CD4-positive, alpha-beta T cell treated with Interleukin-4 for 4 hours (primary cell): ENCODE measurements at regions not wholly inside any gene's neighbourhood (a gene's known extent, or its start where the extent isn't known, plus 50 kb on each side); places are given as distances from the start of the nearest gene placed in this dataset.
"Not testable (repeated sequence)": the region's sequence is repeated elsewhere in the genome, so short reads cannot be mapped to it uniquely, and the experiment has no call there.

Experiments
- DNase-seq: peaks from one replicate; pipeline ENCODE4 v3.0.0-alpha.2; 2020

DNA sequence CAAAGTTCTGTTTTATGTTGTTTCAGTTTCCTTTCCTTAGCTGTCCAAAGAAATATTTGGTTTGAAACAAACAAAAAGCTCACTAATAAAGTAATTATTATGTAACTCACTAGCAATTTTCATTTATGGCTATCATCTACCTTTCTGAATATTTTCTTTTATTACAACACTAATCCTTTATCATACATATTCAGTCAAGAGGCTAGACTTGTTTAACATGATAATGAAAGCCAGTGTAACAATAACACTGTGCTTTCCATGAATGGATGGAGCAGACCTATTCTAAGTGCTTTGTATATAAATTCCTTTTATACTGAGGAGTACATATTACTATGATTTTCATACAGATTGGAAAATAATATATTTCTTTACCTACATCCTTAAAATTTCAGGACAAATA lies 972.8 kb upstream of the ADGRL4 start:
- no peak for DNase-seq

DNA sequence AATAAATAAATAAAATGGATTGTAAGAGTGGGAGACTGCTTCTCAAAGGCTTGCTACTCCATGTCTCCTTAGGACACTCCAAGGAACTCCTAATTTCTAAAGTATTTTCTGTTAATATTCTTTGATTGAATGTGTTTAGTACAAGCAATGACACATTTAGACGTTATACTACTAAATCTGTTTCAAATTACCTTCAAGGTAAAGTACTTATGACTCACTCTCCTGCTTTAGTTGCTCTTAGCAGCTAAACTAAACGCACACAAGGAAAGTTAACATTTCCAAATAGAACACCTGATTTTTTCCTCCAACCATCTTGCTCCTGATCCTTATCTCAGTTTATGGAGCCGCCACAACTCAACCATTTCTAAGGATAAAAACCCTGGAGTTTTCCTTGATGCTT lies 969.8 kb upstream of the ADGRL4 start:
- no peak for DNase-seq

DNA sequence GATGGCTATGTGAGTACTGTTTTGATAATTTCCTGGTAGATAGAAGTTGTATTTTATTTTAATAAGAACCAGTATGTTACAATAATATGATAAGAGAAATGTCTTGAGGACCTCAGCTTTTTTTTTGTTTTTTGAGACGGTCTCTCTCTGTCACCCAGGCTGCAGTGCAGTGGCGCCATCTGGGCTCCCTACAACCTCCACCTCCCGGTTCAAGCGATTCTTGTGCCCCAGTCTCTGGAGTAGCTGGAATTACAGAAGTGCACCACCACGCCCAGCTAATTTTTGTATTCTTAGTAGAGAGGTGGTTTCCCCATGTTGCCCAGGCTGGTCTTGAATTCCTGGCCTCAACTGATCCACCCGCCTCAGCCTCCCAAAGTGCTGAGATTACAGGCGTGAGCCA lies 968.1 kb upstream of the ADGRL4 start:
- no peak for DNase-seq

DNA sequence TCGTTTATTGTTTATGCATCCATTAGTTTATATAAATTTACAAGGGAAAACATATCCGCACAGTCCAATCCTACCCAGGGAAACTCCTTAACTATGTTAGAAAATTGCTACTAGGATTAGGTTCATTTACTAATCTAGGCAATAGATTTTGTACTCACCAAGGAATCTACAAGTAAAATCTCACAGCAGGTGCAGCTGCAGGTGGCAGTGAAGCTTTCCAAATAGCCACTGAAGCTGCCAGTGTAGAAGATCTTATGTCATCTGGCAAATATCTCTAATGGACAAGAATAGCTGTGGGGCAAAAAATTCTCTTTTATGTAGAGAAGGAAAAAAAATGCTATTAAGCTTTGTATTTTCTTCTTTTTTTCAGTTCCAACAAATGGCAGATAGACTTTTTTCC lies 963.4 kb upstream of the ADGRL4 start:
- no peak for DNase-seq

DNA sequence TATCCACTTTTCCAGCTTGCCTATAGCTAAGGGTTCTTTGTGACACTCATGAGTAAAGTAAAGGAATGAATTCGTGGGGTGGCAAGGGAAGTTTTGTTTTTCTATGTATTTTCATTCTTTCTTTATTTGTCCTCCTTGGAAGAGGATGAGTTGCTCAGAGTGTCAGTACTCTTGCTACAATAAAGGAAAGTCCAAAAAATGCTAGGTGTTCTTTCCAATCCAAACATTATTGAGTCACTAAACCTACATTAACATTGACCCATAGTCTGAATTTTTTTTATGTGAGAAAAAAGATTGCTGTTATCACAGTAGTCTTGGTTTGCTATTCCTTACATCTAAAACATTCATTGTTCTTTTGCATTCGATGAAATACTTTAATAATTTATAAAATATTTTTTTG lies 959.9 kb upstream of the ADGRL4 start:
- DNase-seq = no peak

DNA sequence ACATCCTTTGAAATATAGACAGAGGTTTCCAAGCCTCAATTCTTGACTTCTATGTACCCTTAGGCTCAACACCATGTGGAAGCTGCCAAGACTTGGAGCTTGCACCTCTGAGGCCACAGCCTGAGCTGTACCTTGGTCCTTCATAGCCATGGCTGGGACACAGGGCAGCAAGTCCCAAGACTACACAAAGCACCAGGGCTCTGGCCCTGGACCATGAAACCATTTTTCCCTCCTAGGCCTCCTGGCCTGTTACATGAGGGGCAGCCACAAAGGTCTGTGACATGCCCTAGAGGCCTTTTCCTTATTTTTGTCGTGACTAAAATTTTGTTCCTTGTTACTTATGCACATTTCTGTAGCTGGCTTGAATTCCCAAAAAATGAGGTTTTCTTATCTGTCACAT lies 953.1 kb upstream of the ADGRL4 start:
- no peak for DNase-seq

DNA sequence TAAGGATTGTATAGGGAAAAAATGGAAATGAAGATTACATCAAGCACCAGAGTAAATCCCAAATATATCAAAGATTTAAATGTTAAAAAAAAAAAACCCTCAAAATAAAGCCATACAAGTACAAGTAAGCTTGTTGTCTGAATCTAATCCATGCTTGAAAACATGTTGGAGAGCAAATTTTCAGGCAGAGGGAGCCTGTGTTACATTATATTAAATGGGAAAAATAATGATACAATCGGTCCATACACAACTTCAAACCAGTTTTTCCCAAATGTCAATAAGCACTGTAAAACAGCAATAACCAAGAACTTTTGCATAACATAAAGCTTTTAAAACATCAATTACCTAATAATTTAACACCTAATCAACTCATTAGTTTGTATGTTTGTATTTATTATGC lies 949.4 kb upstream of the ADGRL4 start:
- no peak for DNase-seq

DNA sequence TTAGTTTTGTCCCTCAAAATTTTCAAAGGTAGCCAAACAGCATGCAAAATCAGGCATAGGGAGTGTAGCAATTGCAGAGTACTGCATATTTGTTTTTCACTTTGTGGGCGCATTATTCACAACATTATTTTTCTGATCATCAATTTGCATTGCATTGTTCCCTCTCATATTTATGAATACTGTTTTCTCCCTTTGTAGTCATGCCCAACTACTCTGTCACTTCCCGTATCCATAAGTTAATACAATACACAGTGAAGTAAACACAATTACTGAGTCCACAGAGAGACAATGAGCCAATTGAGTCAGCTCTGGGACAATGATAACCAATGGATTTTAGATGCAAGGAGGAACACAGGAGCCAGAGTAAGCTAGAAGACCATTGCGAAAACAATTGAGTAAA lies 944.0 kb upstream of the ADGRL4 start:
- DNase-seq = no peak

DNA sequence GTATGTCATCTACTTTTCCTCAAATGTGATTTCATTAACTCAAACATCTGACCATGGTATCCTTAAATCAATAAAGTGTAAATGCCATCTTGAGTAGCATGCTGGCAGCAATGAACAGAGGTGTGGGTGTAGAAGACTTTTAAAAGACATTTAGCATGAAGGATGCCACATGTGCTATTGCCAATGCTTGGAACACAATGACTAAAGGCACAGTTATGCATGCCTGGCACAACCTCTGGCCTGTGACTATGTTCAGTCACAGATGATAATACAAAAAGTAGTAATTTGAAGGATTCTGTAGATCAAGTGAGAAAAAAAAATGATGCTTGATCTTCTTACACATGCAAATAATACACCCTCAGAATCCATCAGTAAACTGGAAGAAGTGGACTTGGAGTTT lies 938.9 kb upstream of the ADGRL4 start:
- no peak for DNase-seq

DNA sequence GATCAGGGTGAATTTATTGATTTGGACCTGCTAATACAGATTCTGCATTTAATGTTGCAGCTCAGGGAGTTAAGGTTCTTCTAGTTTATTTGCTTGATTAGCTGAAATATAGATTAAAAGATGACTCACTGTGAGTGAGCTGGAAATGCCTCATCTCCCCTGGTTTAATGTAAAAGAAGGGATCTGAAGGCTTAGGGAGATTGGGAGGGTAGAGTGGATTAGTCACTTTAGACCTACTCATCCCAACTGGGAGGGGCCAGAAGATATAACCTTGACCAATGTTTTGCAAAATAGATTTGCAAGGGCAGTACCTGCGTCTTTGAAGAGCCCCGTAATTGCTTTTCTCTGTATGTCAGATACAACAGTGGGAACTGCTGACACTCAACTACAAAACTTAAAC lies 922.8 kb upstream of the ADGRL4 start:
- no peak for DNase-seq

DNA sequence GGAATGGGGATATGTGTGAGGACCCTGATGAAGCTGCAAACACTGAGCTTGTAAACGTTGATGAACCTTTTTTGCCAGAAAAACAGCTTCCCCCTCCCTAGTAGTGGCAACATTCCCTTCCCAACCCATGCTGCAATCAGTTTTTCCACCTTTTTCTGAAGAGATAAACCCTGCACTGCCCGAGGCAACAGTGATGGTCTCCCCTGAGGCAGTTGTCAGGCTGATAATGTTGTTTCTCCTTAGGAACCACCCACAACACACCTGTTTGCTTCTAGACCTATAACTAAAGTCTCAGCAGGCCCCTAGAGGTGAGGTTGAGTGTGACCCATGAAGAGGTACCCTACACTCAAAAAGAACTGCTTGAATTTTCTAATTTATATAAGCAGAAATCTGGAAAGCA lies 922.4 kb upstream of the ADGRL4 start:
- DNase-seq = no peak

DNA sequence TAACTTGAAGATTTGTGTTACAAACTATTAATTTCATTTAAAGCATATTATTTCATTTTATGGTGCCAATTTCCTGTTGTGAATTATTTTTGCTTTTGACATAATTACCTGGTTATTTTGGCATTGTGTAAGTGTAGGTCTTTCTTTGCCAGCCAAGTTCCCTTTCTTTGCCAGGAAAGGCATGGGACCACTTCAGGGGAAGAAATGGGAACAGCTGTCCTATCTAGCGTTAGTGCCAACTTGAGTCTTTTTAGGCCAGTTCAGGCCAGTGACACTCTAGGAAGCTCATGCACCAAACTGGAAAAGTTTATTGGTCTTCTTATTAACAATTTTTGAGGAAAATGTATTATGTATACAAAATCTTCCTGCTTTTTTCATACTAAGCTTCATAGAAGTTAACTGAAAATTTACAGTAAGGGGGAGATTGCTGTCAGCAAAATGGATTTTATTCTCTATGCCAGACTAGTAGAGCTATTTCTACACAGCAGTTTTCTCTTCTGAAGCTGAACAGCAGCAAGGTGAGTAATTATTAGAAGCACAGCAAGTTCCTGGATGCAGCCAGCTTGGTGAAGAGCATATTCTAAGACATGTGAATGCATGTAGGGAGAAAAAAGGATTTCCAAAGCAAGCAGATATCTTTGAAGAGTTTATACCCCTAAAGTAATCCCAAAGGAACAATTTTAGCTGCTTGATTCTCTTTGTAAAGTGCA lies 914.6 kb upstream of the ADGRL4 start:
- DNase-seq = no peak

DNA sequence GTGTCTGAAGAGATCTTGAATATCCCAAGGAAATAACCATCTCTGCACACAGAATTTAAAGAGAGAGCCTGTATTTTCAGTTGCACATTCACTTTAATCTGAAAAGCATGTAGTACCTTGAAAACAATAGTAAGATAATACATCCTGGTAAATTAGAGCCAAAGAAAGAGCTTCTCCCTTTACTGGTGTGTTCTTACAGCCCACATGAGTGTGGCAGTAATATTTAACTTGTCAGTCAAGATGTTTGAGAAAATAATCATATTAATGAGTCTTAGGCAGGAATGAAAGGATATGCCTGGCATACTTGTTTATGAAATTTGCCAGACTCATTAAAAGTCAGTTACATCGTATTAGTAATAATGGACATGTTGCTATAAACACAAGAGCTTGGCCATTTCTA lies 908.4 kb upstream of the ADGRL4 start:
- no peak for DNase-seq

DNA sequence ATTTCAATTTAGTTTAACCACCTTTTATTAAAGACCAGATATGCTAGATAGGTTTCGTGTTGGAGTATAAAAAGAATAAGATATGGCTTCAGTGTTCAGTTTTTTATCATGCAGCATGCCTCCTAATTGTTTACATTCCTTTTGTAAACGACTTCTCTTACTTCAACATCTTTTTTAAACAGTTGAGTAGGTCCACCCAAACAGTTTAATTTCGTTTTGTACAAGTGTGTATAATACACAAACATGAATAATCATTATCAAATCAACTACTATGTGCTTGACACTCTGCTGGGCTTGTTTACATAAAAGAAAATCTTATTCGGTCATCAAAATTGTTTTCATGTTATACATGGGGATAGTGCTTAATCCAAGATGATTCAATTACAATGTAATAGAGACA lies 906.3 kb upstream of the ADGRL4 start:
- no peak for DNase-seq

DNA sequence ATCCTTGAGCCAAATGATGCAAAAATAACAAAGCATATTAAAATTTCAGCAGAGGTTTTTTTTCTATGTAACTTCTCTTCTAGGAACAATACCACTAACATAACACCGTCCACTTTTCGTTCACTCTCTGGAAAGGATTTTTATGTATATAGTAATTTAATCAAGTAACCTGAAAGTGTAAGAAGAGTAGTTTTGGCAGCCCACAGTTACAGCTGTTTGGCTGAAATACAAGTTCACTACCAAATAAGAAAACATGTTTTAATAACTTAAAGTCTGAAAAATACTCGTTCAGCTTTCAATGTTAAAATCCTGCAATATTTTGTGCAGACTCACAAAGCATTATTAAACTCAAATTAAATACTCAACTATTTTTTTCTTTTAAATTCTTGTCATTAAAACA lies 896.8 kb upstream of the ADGRL4 start:
- DNase-seq = no peak

DNA sequence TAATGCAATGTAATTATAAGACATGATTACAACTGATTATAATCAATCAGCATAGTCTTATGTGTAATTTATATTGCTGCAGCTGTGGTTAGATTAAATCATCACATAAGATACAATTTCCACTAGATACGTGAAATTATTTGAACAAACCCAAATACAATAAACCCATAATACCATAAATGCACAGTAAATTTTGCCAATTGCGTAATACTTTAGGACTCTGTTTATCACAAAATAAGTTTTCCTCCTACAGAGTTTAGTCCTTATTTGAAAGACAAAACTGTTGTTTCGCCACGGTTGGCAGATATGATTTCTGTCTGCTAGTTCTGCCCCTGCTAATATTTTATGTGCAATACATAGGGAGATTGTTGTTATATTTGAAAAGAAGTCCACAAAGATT lies 895.9 kb upstream of the ADGRL4 start:
- DNase-seq = no peak

DNA sequence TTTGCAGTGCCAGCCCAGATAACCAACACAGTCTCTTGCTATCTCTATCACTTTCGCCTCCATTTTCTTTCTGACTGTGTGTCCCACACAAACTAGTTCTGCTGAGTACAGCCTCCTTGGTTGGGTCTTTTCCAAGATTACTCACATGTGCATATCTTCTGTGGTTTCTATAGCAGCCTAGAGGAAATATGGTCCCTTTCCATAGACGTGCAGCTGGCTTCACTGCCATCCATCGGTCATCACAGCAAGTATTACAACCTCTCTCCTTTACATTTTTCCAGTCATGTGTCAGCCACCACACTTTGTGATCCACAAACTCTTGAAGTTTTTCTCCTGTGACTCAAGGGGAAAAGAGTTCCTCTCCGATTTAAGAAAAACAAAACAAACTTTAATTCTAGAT lies 893.4 kb upstream of the ADGRL4 start:
- DNase-seq = no peak

DNA sequence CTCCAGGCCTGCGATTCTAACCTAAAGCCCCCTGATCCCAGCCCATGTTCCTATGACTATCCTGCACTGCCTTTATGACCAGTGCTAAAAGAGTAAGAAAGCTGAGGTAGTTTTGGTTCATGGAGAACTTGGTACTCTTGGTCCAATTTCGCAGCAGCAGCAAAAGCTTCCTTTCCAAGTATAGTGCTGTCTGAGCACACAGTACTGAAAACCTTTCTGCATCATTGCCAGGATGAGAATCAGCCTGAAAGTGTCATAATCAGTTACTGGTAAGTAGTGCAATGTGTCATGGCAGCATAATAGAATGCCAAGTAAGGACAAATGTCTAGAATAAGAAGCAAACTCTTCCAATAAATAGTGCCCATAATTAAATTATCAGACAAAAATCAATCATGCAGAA lies 889.6 kb upstream of the ADGRL4 start:
- DNase-seq = no peak

DNA sequence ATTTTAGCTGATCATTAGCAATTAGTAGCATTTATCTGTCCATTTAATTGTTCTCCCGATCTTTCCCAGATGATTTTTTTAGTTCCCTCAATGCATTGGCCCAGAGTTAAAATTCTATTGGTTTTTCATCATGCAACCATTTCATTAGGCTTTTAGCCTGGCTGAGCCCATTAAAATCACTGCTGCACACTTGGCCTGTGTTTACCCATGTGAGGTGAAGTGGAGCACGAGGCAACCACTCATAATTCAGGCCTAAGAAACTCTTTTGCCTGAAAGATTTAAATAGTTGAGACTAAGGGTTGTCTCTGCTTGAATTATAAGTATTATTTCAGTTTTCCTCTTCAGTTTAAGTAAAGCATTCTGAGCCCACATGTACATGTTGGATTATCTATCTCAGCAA lies 889.0 kb upstream of the ADGRL4 start:
- no peak for DNase-seq

DNA sequence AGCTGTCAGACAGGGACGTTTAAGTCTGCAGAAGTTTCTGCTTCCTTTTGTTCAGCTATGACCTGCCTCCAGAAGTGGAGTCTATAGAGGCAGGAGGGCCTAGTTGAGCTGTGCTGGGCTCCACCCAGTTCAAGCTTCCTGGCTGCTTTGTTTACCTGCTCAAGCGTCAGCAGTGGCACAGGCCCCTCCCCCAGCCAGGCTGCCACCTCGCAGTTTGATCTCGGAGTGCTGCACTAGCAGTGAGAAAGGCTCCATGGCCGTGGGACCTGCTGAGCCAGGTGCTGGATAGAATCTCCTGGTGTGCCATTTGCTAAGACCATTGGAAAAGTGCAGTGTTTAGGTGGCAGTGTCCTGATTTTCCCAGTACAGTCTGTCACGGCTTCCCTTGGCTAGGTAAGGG lies 887.6 kb upstream of the ADGRL4 start:
- not testable (repeated sequence) for DNase-seq

DNA sequence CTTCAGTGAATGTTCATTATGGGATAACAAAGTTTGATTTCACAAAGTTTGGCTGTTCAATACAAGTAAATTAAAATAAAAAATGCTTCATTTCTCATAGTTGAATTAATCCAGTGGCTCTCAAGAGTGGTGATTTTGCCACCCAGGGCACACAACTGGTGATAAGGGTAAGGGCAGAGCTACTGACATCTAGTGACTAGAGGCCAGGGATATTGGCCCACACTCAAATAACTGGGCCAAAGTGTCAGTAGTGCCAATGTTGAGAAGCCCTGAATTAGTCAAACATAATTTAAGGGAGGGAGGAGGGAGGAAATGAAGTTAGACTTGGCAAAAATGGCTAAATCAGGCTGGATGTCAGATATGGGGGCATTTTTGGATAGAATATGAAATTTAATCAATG lies 880.5 kb upstream of the ADGRL4 start:
- DNase-seq = no peak

DNA sequence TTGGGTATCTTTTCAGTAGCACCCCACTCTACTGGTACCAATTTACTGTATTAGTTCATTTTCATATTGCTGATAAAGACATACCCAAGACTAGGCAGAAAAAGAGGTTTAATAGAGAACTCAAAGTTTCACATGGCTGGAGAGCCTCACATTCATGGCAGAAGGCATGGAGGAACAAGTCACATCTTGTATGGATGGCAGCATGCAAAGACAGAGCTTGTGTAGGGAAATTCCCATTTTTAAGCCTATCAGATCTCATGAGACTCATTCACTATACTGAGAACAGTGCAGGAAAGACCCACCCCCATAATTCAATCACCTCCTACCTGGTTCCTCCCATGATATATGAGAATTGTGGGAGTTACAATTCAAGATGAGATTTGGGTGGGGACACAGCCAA lies 878.6 kb upstream of the ADGRL4 start:
- no peak for DNase-seq

DNA sequence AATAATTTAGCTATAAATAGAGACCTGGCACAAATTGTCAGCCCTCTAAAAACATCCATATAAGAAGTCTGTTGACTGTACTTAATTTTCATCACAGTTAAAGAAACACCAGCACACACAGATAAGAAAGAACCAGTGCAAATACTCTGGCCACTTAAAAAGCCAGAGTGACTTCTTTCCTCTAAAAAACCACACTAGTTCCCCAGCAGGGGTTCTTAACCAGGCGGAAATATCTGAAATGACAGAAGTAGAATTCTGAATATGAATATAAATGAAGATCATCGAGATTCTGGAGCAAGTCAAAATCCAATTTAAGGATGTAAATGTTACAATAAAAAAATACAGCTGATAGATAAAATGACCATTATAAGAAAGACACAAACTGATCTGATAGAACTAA lies 870.6 kb upstream of the ADGRL4 start:
- DNase-seq = no peak

DNA sequence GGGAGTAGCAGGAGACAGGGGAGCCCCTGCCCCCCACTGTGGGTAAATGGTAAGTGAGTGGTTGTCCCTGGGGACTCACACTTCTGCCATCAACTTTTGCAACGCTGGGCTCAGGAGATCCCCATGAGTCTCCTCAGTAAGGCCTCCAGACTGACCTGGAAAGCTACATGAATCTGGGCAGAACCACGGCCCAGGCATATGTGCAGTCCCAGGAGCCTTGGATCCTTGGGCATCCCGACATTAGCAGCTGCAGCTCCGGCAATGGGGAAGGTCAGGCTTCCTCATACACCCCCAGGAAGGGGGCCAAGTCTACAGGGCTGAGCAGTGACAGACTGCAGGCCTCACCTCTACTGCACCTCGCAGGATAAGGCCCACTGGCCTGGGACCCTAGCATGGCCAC lies 868.7 kb upstream of the ADGRL4 start:
- DNase-seq = no peak

DNA sequence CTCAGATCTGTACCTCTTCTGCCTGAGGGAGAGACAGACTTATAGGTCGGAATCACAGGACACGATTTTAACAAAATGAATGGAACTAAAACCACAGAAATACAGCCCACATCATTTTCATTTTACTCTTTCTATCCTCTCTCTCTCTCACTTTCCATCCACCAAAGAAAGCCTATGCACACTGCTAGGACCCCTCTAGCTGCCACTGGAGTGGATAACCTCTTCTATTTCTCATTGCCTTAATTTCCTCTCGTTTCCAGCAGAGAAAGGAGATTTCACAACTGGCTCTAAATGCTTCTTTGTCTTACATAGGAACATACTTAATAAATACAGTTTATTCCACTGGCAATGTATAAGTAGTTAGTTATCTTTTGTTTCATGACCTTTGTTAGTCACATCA lies 867.8 kb upstream of the ADGRL4 start:
- no peak for DNase-seq
